Hepatocyte (in vitro differentiated cells): ENCODE measurements at regions not wholly inside any gene's neighbourhood (a gene's known extent, or its start where the extent isn't known, plus 50 kb on each side); places are given as distances from the start of the nearest gene placed in this dataset.

Experiments used
- DNase-seq: peaks from one replicate; pipeline ENCODE4 v3.0.0-alpha.2; 2016; ENCODE audit warnings: low spot score
- H2AFZ ChIP-seq: fragments of 200-600 bp; sonication (generic); 2 replicates; pipeline ENCODE4 v1.6.0; 2016; ENCODE audit warnings: antibody characterized with exemption, mild to moderate bottlenecking
- H3K27ac ChIP-seq: fragments of 200-600 bp; sonication (generic); 2 replicates; pipeline ENCODE4 v1.5.1; 2016; ENCODE audit warnings: mild to moderate bottlenecking
- H3K27me3 ChIP-seq: fragments of 200-600 bp; sonication (generic); 2 replicates; pipeline ENCODE4 v1.6.1; 2016
- H3K36me3 ChIP-seq: fragments of 200-600 bp; sonication (generic); replicated peaks from 2 replicates; pipeline ENCODE4 v1.5.1; 2016; ENCODE audit warnings: low read depth; ENCODE audit not compliant: insufficient read depth
- H3K4me1 ChIP-seq: fragments of 200-600 bp; sonication (generic); 2 replicates; pipeline ENCODE4 v1.5.1; 2016; ENCODE audit warnings: mild to moderate bottlenecking, moderate library complexity; ENCODE audit not compliant: insufficient read depth
- H3K4me2 ChIP-seq: fragments of 200-600 bp; sonication (generic); 2 replicates; pipeline ENCODE4 v1.6.0; 2016
- H3K4me3 ChIP-seq: fragments of 200-600 bp; sonication (generic); 2 replicates; pipeline ENCODE4 v1.5.1; 2016; ENCODE audit warnings: mild to moderate bottlenecking
- H3K79me2 ChIP-seq: fragments of 200-600 bp; sonication (generic); 2 replicates; pipeline ENCODE4 v1.6.0; 2017; ENCODE audit warnings: mild to moderate bottlenecking
- H3K9me2 ChIP-seq: fragments of 200-600 bp; sonication (generic); replicated peaks from 2 replicates; pipeline ENCODE4 v1.6.0; 2017; ENCODE audit warnings: mild to moderate bottlenecking; ENCODE audit not compliant: insufficient read depth
- H3K9me3 ChIP-seq: fragments of 200-600 bp; sonication (generic); 2 replicates; pipeline ENCODE4 v1.5.1; 2016; ENCODE audit warnings: low read depth, mild to moderate bottlenecking
- H4K20me1 ChIP-seq: fragments of 200-600 bp; sonication (generic); 2 replicates; pipeline ENCODE4 v1.6.0; 2016; ENCODE audit warnings: mild to moderate bottlenecking; ENCODE audit not compliant: insufficient read depth, poor library complexity, severe bottlenecking
- EZH2 ChIP-seq: fragments of 200-600 bp; sonication (generic); IDR thresholded peaks from 2 replicates; pipeline ENCODE4 v1.6.1; 2016; ENCODE audit warnings: antibody characterized with exemption, mild to moderate bottlenecking, borderline replicate concordance
- EZH2phosphoT487 ChIP-seq: fragments of 200-600 bp; sonication (generic); IDR thresholded peaks from one replicate; pipeline ENCODE4 v1.6.1; 2018; ENCODE audit warnings: antibody characterized with exemption, mild to moderate bottlenecking, low read depth, moderate library complexity; ENCODE audit not compliant: unreplicated experiment, severe bottlenecking
- WGBS: methylation state at CpG from one replicate; pipeline ENCODE4 v1.1.6; 2016; ENCODE audit warnings: low lambda C conversion rate; ENCODE audit errors: missing lambda C conversion rate; 5-methylcytosine and 5-hydroxymethylcytosine counted together
- TF ChIP-seq, protein P1 (sequence below): fragments of 200-600 bp; sonication (generic); IDR thresholded peaks from 2 replicates; pipeline ENCODE4 v1.5.1; 2016; ENCODE audit warnings: antibody characterized with exemption, mild to moderate bottlenecking; ENCODE audit not compliant: poor library complexity

DNA sequence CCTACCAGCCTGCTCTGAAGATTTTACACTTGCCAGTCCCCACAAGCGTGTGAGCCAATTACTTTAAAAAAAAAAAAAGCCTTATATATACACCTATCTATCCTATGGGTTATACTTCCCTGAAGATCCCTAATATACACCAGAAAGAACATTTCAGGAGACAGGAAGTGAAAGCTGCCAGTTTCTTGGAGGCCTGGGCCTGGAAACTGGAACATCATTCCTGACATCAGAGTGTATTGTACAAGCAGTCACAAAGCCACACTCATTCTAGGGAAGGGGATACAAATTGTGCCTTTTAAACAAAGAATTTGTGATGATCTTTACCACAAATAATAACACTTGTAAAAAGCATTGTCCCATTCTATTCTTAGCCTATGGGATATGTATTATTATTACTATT is 98.3 kb upstream of the FBN2 start:
- DNase-seq: no peak

DNA sequence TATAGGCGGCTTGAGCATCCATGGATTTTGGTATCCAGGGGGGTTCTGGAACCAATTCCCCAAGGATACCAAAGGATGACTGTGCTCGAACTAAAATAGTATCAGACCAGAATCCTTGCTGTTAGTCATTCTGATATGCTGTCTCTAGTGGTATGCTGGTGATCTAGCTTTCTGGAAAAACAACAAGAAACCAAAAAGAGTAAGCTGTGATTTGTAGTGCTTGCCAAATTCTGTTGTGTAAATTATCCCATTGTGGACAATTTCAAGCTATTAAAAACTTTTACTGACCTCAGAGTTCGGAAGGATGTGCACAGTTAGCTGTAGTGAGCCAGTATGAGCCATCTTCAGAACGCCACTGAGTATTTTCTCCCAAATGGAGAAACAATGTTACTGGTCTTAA is 99.0 kb upstream of the FBN2 start:
- Histone ChIP-seq H3K9me3 (no peaks in the 10 kb centered on the region), H3K79me2 (no peaks in the 10 kb centered on the region), H3K4me2 (no peak overlapping the region), H4K20me1 (no peaks in the 10 kb centered on the region), H3K36me3 (no peaks in the 10 kb centered on the region), H3K9me2 (no peaks in the 10 kb centered on the region), H3K27ac (no peak overlapping the region), H3K4me3 (no peak overlapping the region), H3K27me3 (no peaks in the 10 kb centered on the region), H3K4me1 (no peaks in the 10 kb centered on the region), H2AFZ (no peak overlapping the region)
- TF ChIP-seq EZH2 (no peak), EZH2phosphoT487 (no peak)
- TF ChIP-seq, protein P1, sequence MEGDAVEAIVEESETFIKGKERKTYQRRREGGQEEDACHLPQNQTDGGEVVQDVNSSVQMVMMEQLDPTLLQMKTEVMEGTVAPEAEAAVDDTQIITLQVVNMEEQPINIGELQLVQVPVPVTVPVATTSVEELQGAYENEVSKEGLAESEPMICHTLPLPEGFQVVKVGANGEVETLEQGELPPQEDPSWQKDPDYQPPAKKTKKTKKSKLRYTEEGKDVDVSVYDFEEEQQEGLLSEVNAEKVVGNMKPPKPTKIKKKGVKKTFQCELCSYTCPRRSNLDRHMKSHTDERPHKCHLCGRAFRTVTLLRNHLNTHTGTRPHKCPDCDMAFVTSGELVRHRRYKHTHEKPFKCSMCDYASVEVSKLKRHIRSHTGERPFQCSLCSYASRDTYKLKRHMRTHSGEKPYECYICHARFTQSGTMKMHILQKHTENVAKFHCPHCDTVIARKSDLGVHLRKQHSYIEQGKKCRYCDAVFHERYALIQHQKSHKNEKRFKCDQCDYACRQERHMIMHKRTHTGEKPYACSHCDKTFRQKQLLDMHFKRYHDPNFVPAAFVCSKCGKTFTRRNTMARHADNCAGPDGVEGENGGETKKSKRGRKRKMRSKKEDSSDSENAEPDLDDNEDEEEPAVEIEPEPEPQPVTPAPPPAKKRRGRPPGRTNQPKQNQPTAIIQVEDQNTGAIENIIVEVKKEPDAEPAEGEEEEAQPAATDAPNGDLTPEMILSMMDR: no peak
- WGBS: 91% methylated on average over 4 of the region's 4 CpGs
- DNase-seq: no peak

More for the DNA sequence above, 98.3 kb upstream of the FBN2 start:
- TF ChIP-seq, protein P1: no peak
- TF ChIP-seq EZH2 (no peak), EZH2phosphoT487 (no peak)
- no peaks in the 10 kb centered on the region for H3K79me2 ChIP-seq
- H3K9me3 ChIP-seq: no peaks in the 10 kb centered on the region
- H4K20me1 ChIP-seq: no peaks in the 10 kb centered on the region
- H3K36me3 ChIP-seq: no peaks in the 10 kb centered on the region
- H3K4me3 ChIP-seq: no peak overlapping the region
- no peak overlapping the region for H2AFZ ChIP-seq
- H3K4me2 ChIP-seq: no peak overlapping the region
- H3K9me2 ChIP-seq: no peaks in the 10 kb centered on the region
- H3K27me3 ChIP-seq: no peaks in the 10 kb centered on the region
- H3K4me1 ChIP-seq: no peaks in the 10 kb centered on the region
- no peak overlapping the region for H3K27ac ChIP-seq
- WGBS: 100% methylated on average over 1 of the region's 1 CpG

DNA sequence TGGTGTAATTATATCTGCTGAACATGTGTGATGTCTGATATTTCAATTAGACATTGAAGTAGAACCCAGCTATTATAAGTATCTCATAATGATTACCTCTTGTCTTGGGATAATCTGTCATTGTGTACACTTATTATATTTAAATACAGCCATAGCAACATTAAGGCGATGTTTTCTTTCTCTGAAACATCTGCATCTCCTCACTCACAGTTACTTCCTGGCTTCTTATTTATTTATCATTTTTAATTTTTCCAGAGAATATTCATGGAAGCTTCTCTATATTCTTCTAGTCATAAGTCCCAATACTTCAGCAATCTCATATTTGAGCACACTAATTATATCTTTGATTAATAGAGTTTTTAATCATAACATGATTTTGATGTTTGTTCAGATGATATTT is 103.8 kb upstream of the FBN2 start:
- Histone ChIP-seq H3K79me2 (no peaks in the 10 kb centered on the region), H3K4me2 (no peak overlapping the region), H3K27ac (no peak overlapping the region), H3K9me3 (no peaks in the 10 kb centered on the region), H3K4me1 (no peaks in the 10 kb centered on the region), H3K9me2 (no peaks in the 10 kb centered on the region), H3K36me3 (no peaks in the 10 kb centered on the region), H3K27me3 (no peaks in the 10 kb centered on the region), H4K20me1 (no peaks in the 10 kb centered on the region), H2AFZ (no peak overlapping the region), H3K4me3 (no peak overlapping the region)
- no peak for DNase-seq
- no peak for TF ChIP-seq EZH2phosphoT487
- no peak for TF ChIP-seq EZH2
- WGBS: 80% methylated on average over 1 of the region's 1 CpG

DNA sequence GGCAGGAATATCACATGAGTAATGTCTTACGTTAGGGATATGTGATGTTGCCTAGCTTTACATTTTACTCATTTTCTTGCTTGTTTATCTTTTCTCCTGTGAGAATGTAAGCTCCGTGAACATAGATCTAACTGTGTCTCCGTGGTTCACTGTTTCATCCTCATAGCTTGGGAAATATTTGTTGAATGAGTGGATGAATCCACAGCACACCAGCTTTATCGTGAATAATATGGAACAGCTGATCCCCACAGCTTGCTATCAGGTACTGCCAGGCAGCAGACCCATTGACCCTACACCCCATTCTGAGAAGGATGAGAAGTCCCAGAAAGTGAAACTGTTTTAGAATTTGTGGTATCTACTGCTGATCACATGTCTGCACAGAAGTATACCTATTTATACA is 106.8 kb upstream of the FBN2 start:
- Histone ChIP-seq H2AFZ (no peak overlapping the region), H4K20me1 (no peaks in the 10 kb centered on the region), H3K27me3 (no peaks in the 10 kb centered on the region), H3K4me1 (no peaks in the 10 kb centered on the region), H3K4me2 (peak overlapping the region; percentile 43), H3K27ac (peak overlapping the region; percentile 1), H3K9me2 (no peaks in the 10 kb centered on the region), H3K9me3 (no peaks in the 10 kb centered on the region), H3K79me2 (no peaks in the 10 kb centered on the region), H3K4me3 (no peak overlapping the region), H3K36me3 (no peaks in the 10 kb centered on the region)
- no peak for DNase-seq
- TF ChIP-seq EZH2: no peak
- TF ChIP-seq EZH2phosphoT487: no peak
- TF ChIP-seq, protein P1: no peak
- WGBS: 54% methylated on average over 4 of the region's 4 CpGs
